ENCODE measurements at regions not wholly inside any gene's neighbourhood (a gene's known extent, or its start where the extent isn't known, plus 50 kb on each side); places are given as distances from the start of the nearest gene placed in this dataset.

- TF ChIP-seq EP300 (IDR thresholded peaks at IDR 0.05) (no peak), POLR2A (IDR thresholded peaks at IDR 0.05) (no peak), POLR2AphosphoS5 (IDR thresholded peaks at IDR 0.05) (no peak), CTCF (IDR thresholded peaks at IDR 0.05) (no peak)
- H3K27ac ChIP-seq, result peak overlapping the region in 4 of 5 donors; percentile 25 to 65 (median 54)
- H3K4me3 ChIP-seq, result no peak overlapping the region
- H3K36me3 ChIP-seq, result no peaks in the 10 kb centered on the region
- H3K9me3 ChIP-seq, result no peaks in the 10 kb centered on the region
- WGBS, 5 donors, result 73 to 87% (median 84%) methylated on average over 1 of the region's 1 CpG
- DNase-seq, result no peak
- no peaks in the 10 kb centered on the region for H3K27me3 ChIP-seq
- H3K4me1 ChIP-seq, result peaks cover 0 to 19% (median 12%) of the 10 kb centered on the region in 4 donors
- intact Hi-C loops (cut with DNase I; ENCODE audit: low total_unique reads), result no loop called here
These were observed 264.6 kb upstream of the TGFBR2 start for GRCh38 chr3:30341851-30342250.

GRCh38 chr3:30342318-30343060 is 263.9 kb upstream of the TGFBR2 start:
- Histone ChIP-seq H3K4me1 (peaks cover 0 to 19% (median 12%) of the 10 kb centered on the region in 4 donors), H3K9me3 (no peaks in the 10 kb centered on the region), H3K27me3 (no peaks in the 10 kb centered on the region), H3K27ac (peak overlapping the region in 4 of 5 donors; percentile 53 to 65 (median 56)), H3K36me3 (no peaks in the 10 kb centered on the region), H3K4me3 (no peak overlapping the region)
- TF ChIP-seq POLR2AphosphoS5 (IDR thresholded peaks at IDR 0.05) (peak; percentile 37 to 87 (median 57)), CTCF (IDR thresholded peaks at IDR 0.05) (no peak)
- intact Hi-C loops (cut with DNase I; ENCODE audit: low total_unique reads), result no loop called here
- 42 to 47% (median 44%) methylated on average over 6 of the region's 6 CpGs for WGBS, 5 donors
- DNase-seq, result peak in 1 of 2 donors; percentile 83

GRCh38 chr3:30343067-30343831 is 263.2 kb upstream of the TGFBR2 start:
- 72 to 78% (median 74%) methylated on average over 4 of the region's 4 CpGs for WGBS, 5 donors
- TF ChIP-seq POLR2A (IDR thresholded peaks at IDR 0.05) (no peak), EP300 (IDR thresholded peaks at IDR 0.05) (no peak), POLR2AphosphoS5 (IDR thresholded peaks at IDR 0.05) (no peak), CTCF (IDR thresholded peaks at IDR 0.05) (no peak)
- H3K4me1 ChIP-seq, result peaks cover 0 to 19% (median 14%) of the 10 kb centered on the region in 4 donors

GRCh38 chr3:30343861-30344260 is 262.5 kb upstream of the TGFBR2 start:
- intact Hi-C loops (cut with DNase I; ENCODE audit: low total_unique reads), result no loop called here
- WGBS, 5 donors, result 55 to 73% (median 67%) methylated on average over 1 of the region's 1 CpG
- peak overlapping the region in 1 of 5 donors; percentile 30 for H3K27ac ChIP-seq

More at GRCh38 chr3:30343067-30343831, 263.2 kb upstream of the TGFBR2 start:
- peak overlapping the region in 4 of 5 donors; percentile 53 to 65 (median 56) for H3K27ac ChIP-seq
- intact Hi-C loops (cut with DNase I; ENCODE audit: low total_unique reads), result no loop called here
- H3K27me3 ChIP-seq, result no peaks in the 10 kb centered on the region
- no peaks in the 10 kb centered on the region for H3K9me3 ChIP-seq
- DNase-seq, result no peak
- H3K36me3 ChIP-seq, result no peaks in the 10 kb centered on the region
- H3K4me3 ChIP-seq, result no peak overlapping the region

More at GRCh38 chr3:30343861-30344260, 262.5 kb upstream of the TGFBR2 start:
- peaks cover 0 to 22% (median 16%) of the 10 kb centered on the region in 4 donors for H3K4me1 ChIP-seq
- no peak overlapping the region for H3K4me3 ChIP-seq
- no peak for DNase-seq
- no peaks in the 10 kb centered on the region for H3K36me3 ChIP-seq
- no peak for TF ChIP-seq EP300 (IDR thresholded peaks at IDR 0.05)
- TF ChIP-seq CTCF (IDR thresholded peaks at IDR 0.05), result no peak
- no peak for TF ChIP-seq POLR2A (IDR thresholded peaks at IDR 0.05)
- no peak for TF ChIP-seq POLR2AphosphoS5 (IDR thresholded peaks at IDR 0.05)
- no peaks in the 10 kb centered on the region for H3K27me3 ChIP-seq
- H3K9me3 ChIP-seq, result no peaks in the 10 kb centered on the region
